ENCODE measurements at regions not wholly inside any gene's neighbourhood (a gene's known extent, or its start where the extent isn't known, plus 50 kb on each side); places are given as distances from the start of the nearest gene placed in this dataset.

- H3K27me3 ChIP-seq: no peaks in the 10 kb centered on the region
- WGBS, 3 donors: 33 to 47% (median 43%) methylated on average over 4 of the region's 4 CpGs
- no peak for TF ChIP-seq POLR2A (IDR thresholded peaks at IDR 0.05)
- TF ChIP-seq CTCF (IDR thresholded peaks at IDR 0.05): no peak
- no peak for TF ChIP-seq EP300 (IDR thresholded peaks at IDR 0.05)
- no peak for DNase-seq
- no peaks in the 10 kb centered on the region for H3K9me3 ChIP-seq
- no peak overlapping the region for H3K27ac ChIP-seq
- no peaks in the 10 kb centered on the region for H3K4me1 ChIP-seq (ENCODE audit: insufficient read depth)
- H3K4me3 ChIP-seq: no peak overlapping the region
- intact Hi-C loops (cut with DNase I): no loop called here
- no peaks in the 10 kb centered on the region for H3K36me3 ChIP-seq
Observed at GRCh38 chr5:12175914-12176585, 271.8 kb upstream of the CTNND2 start.

- no peaks in the 10 kb centered on the region for H3K27me3 ChIP-seq
- no peak overlapping the region for H3K4me3 ChIP-seq
- H3K9me3 ChIP-seq: no peaks in the 10 kb centered on the region
- intact Hi-C loops (cut with DNase I): no loop called here
- no peaks in the 10 kb centered on the region for H3K36me3 ChIP-seq
- DNase-seq: no peak
- no peak overlapping the region for H3K27ac ChIP-seq
- TF ChIP-seq EP300 (IDR thresholded peaks at IDR 0.05): no peak
- TF ChIP-seq CTCF (IDR thresholded peaks at IDR 0.05): no peak
- no peak for TF ChIP-seq POLR2A (IDR thresholded peaks at IDR 0.05)
- no peaks in the 10 kb centered on the region for H3K4me1 ChIP-seq (ENCODE audit: insufficient read depth)
- WGBS, 3 donors: 48 to 55% (median 53%) methylated on average over 2 of the region's 2 CpGs
Observed at GRCh38 chr5:12174734-12175133, 270.5 kb upstream of the CTNND2 start.

- H3K4me3 ChIP-seq: no peak overlapping the region
- no peak overlapping the region for H3K27ac ChIP-seq
- no peak for DNase-seq
- H3K27me3 ChIP-seq: no peaks in the 10 kb centered on the region
- H3K9me3 ChIP-seq: no peaks in the 10 kb centered on the region
- no peaks in the 10 kb centered on the region for H3K4me1 ChIP-seq (ENCODE audit: insufficient read depth)
- TF ChIP-seq CTCF (IDR thresholded peaks at IDR 0.05) (no peak), POLR2A (IDR thresholded peaks at IDR 0.05) (no peak), EP300 (IDR thresholded peaks at IDR 0.05) (no peak)
- 46 to 78% (median 50%) methylated on average over 1 of the region's 1 CpG for WGBS, 3 donors
- H3K36me3 ChIP-seq: no peaks in the 10 kb centered on the region
- intact Hi-C loops (cut with DNase I): no loop called here
Observed at GRCh38 chr5:12169536-12169935, 265.3 kb upstream of the CTNND2 start.

GRCh38 chr5:12162863-12163262 is 258.6 kb upstream of the CTNND2 start:
- no peaks in the 10 kb centered on the region for H3K36me3 ChIP-seq
- H3K4me1 ChIP-seq (ENCODE audit: insufficient read depth): no peaks in the 10 kb centered on the region
- H3K27ac ChIP-seq: no peak overlapping the region
- no peak for TF ChIP-seq EP300 (IDR thresholded peaks at IDR 0.05)
- TF ChIP-seq CTCF (IDR thresholded peaks at IDR 0.05): no peak
- no peak for TF ChIP-seq POLR2A (IDR thresholded peaks at IDR 0.05)
- WGBS, 3 donors: 36 to 52% (median 37%) methylated on average over 2 of the region's 2 CpGs
- no peaks in the 10 kb centered on the region for H3K27me3 ChIP-seq
- no peak overlapping the region for H3K4me3 ChIP-seq
- no peak for DNase-seq
- no peaks in the 10 kb centered on the region for H3K9me3 ChIP-seq
- intact Hi-C loops (cut with DNase I): no loop called here
